CD4-positive, alpha-beta T cell treated with Interleukin-17A for 1 hour (primary cell): ENCODE measurements at regions not wholly inside any gene's neighbourhood (a gene's known extent, or its start where the extent isn't known, plus 50 kb on each side); places are given as distances from the start of the nearest gene placed in this dataset.

Experiments
- DNase-seq: peaks from one replicate; pipeline ENCODE4 v3.0.0-alpha.2; 2020

- no peak for DNase-seq
Observed at GRCh38 chr11:32039149-32039548, 51.7 kb upstream of the RCN1 start.

GRCh38 chr11:32034680-32035079 is 56.2 kb upstream of the RCN1 start:
- no peak for DNase-seq

GRCh38 chr11:32034149-32034548 is 56.7 kb upstream of the RCN1 start:
- no peak for DNase-seq

- no peak for DNase-seq
Observed at GRCh38 chr11:32033491-32033890, 57.4 kb upstream of the RCN1 start.

- no peak for DNase-seq
Observed at GRCh38 chr11:32033067-32033466, 57.8 kb upstream of the RCN1 start.

GRCh38 chr11:32032478-32032877 is 58.4 kb upstream of the RCN1 start:
- DNase-seq: no peak

GRCh38 chr11:32032052-32032451 is 58.8 kb upstream of the RCN1 start:
- no peak for DNase-seq

- no peak for DNase-seq
Observed at GRCh38 chr11:32030875-32031503, 59.9 kb upstream of the RCN1 start.

GRCh38 chr11:32029721-32030120 is 61.2 kb upstream of the RCN1 start:
- DNase-seq: no peak

GRCh38 chr11:32028201-32028600 is 62.7 kb upstream of the RCN1 start:
- DNase-seq: no peak

- DNase-seq: no peak
Observed at GRCh38 chr11:32026766-32027165, 64.1 kb upstream of the RCN1 start.

- DNase-seq: no peak
Observed at GRCh38 chr11:32024948-32025347, 65.9 kb upstream of the RCN1 start.

- DNase-seq: no peak
Observed at GRCh38 chr11:32023370-32024305, 67.2 kb upstream of the RCN1 start.

GRCh38 chr11:32018672-32019071 is 72.2 kb upstream of the RCN1 start:
- DNase-seq: no peak

GRCh38 chr11:32016111-32016510 is 74.8 kb upstream of the RCN1 start:
- DNase-seq: no peak

GRCh38 chr11:32015427-32015826 is 75.4 kb upstream of the RCN1 start:
- no peak for DNase-seq

GRCh38 chr11:32013603-32014002 is 77.3 kb upstream of the RCN1 start:
- no peak for DNase-seq

GRCh38 chr11:32012049-32012448 is 78.8 kb upstream of the RCN1 start:
- DNase-seq: no peak

GRCh38 chr11:32008880-32009551 is 81.9 kb upstream of the RCN1 start:
- DNase-seq: no peak

GRCh38 chr11:32006799-32007388 is 84.0 kb upstream of the RCN1 start:
- DNase-seq: peak; percentile 30

GRCh38 chr11:32005786-32006416 is 85.0 kb upstream of the RCN1 start:
- no peak for DNase-seq

- DNase-seq: no peak
Observed at GRCh38 chr11:32003335-32003734, 87.5 kb upstream of the RCN1 start.

GRCh38 chr11:32002311-32002710 is 88.6 kb upstream of the RCN1 start:
- no peak for DNase-seq
